ENCODE measurements at regions not wholly inside any gene's neighbourhood (a gene's known extent, or its start where the extent isn't known, plus 50 kb on each side); places are given as distances from the start of the nearest gene placed in this dataset.

DNA sequence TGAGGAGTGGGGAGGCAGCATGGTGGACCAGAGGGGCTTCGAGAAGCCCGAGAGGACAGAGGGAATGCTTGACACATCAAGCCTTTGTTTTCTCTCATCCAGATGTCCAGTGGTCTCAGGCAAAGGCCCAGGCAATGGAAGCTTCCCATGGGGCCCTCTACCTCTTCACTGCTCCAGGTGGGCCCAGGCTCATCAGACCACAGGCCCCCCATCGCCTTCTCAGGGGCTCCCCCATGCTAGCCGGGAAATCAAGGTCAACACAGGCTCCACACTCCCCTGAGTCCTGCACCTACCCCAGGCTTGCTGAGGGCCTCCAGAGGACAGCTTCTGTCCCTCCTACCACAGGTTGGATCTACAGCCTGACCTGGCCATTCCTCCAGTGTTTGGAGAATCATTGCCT is 157.5 kb downstream of the CHST1 start (continued):
- no peak for TF ChIP-seq FOXA3 (CRISPR knock-in tag; IDR thresholded peaks at IDR 0.05)

GRCh38 chr11:45503311-45503710 is 162.1 kb downstream of the CHST1 start:
- FAIRE-seq (no peak), ATAC-seq (no peak), DNase-seq (ENCODE audit: low spot score) (no peak)
- WGBS (ENCODE audit: low lambda C conversion rate): 16% methylated on average over 4 of the region's 4 CpGs
- H3K9ac ChIP-seq (ENCODE audit: insufficient read depth, low read depth, low read length): no peak overlapping the region
- H3K36me3 ChIP-seq (replicated peaks in 1 of 2; ENCODE audit: control insufficient read depth in 1 of 2, insufficient read depth in 2 of 2, low read length in 2 of 2): no peaks in the 10 kb centered on the region
- H3K9me3 ChIP-seq (ENCODE audit: low read length): no peaks in the 10 kb centered on the region
- no peak overlapping the region for H3K27ac ChIP-seq (ENCODE audit: extremely low read length, insufficient read depth, low read length)
- H3K4me2 ChIP-seq (ENCODE audit: low read depth, low read length): no peak overlapping the region
- no peaks in the 10 kb centered on the region for H3K79me2 ChIP-seq (ENCODE audit: insufficient read depth, low read length)
- H4K20me1 ChIP-seq (ENCODE audit: insufficient read depth, low read length): no peaks in the 10 kb centered on the region
- H3K4me1 ChIP-seq (ENCODE audit: insufficient read depth, low read length): peaks cover 14% of the 10 kb centered on the region
- BruUV-seq (replicated peaks): no TSS peak
- H3K4me3 ChIP-seq (replicated peaks in 1 of 3; ENCODE audit: insufficient read depth in 1 of 3, low read depth in 2 of 3, low read length in 3 of 3): no peak overlapping the region
- no peaks in the 10 kb centered on the region; a peak in 1 of 5 replicates for H3K27me3 ChIP-seq (ENCODE audit: control insufficient read depth in 1 of 2, insufficient read depth in 2 of 2, low read length in 2 of 2)
- ChIA-PET CTCF (ENCODE audit: low intra/inter-chr PET ratio, low total read pairs) (no interaction called here), POLR2A (no interaction called here)
- intact Hi-C loops (cut with micrococcal nuclease; ENCODE audit: unreplicated experiment): no loop called here
- no peak overlapping the region for H2AFZ ChIP-seq (ENCODE audit: low read length)
- TF ChIP-seq SNRNP70 (IDR thresholded peaks at IDR 0.05; ENCODE audit: low read depth, low read length) (no peak), UBTF (CRISPR knock-in tag; IDR thresholded peaks at IDR 0.05) (no peak), ZNF772 (CRISPR knock-in tag; IDR thresholded peaks at IDR 0.05) (no peak), ARNT (IDR thresholded peaks at IDR 0.05) (no peak), ZNF343 (CRISPR knock-in tag; IDR thresholded peaks at IDR 0.05) (no peak), MXD4 (CRISPR knock-in tag; IDR thresholded peaks at IDR 0.05) (no peak), ZNF761 (CRISPR knock-in tag; conservative IDR thresholded peaks at IDR 0.05) (no peak), IKZF1 (IDR thresholded peaks at IDR 0.05) (no peak)
- in situ Hi-C loops (cut with HindIII; ENCODE audit: extremely low pct_ligation_motif_present, low pct_unique_long_range_greater_than_20kb): no loop called here
